ENCODE measurements at regions not wholly inside any gene's neighbourhood (a gene's known extent, or its start where the extent isn't known, plus 50 kb on each side); places are given as distances from the start of the nearest gene placed in this dataset.

DNA sequence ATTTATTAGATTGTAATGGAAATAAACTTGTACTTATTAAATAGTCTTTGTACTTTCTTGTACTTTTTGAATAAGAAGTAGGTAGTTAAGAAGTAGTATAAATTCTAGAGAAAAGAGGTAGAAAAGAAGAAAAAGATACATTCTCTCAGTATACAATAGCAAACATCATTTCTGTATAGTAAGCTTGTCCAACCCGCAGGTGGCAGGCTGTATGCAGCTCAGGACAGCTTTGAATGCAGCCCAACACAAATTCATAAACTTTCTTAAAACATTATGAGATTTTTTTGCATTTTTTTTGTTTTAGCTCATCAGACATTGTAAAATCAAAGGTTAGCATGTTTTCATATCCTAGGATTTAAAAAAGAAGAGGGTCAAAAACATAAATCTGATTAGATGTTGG lies 441.6 kb downstream of the DTHD1 start:
- TF ChIP-seq, protein P1, sequence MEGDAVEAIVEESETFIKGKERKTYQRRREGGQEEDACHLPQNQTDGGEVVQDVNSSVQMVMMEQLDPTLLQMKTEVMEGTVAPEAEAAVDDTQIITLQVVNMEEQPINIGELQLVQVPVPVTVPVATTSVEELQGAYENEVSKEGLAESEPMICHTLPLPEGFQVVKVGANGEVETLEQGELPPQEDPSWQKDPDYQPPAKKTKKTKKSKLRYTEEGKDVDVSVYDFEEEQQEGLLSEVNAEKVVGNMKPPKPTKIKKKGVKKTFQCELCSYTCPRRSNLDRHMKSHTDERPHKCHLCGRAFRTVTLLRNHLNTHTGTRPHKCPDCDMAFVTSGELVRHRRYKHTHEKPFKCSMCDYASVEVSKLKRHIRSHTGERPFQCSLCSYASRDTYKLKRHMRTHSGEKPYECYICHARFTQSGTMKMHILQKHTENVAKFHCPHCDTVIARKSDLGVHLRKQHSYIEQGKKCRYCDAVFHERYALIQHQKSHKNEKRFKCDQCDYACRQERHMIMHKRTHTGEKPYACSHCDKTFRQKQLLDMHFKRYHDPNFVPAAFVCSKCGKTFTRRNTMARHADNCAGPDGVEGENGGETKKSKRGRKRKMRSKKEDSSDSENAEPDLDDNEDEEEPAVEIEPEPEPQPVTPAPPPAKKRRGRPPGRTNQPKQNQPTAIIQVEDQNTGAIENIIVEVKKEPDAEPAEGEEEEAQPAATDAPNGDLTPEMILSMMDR (IDR thresholded peaks at IDR 0.05) = no peak
- TF ChIP-seq EZH2 (IDR thresholded peaks at IDR 0.05; ENCODE audit: borderline replicate concordance, insufficient read depth, low read depth, low read length, poor library complexity, severe bottlenecking) = no peak

Data from B cell (primary cell).